GM23338 (cell line): ENCODE measurements at regions not wholly inside any gene's neighbourhood (a gene's known extent, or its start where the extent isn't known, plus 50 kb on each side); places are given as distances from the start of the nearest gene placed in this dataset.

Source experiments
- ATAC-seq: fragments of 200-7000 bp; cut with Tn5 transposase; 3 replicates; pipeline ENCODE4 v1.9.1; 2020
- DNase-seq: peaks from one replicate; pipeline ENCODE4 v3.0.0-alpha.2; 2015; ENCODE audit warnings: low spot score
- H2AFZ ChIP-seq: fragments of 200-600 bp; sonication (generic); 2 replicates; pipeline ENCODE4 v1.8.0; 2016; ENCODE audit warnings: antibody characterized with exemption, mild to moderate bottlenecking, moderate library complexity
- H3F3A ChIP-seq: fragments of 200-600 bp; sonication (generic); replicated peaks from 2 replicates; pipeline ENCODE4 v1.8.0; 2017; ENCODE audit warnings: antibody characterized with exemption, mixed run types, low read depth
- H3K27ac ChIP-seq: fragments of 200-600 bp; sonication (generic); 2 replicates; pipeline ENCODE4 v1.6.1; 2016; ENCODE audit warnings: low read depth
- H3K27me3 ChIP-seq: fragments of 200-600 bp; sonication (generic); 2 replicates; pipeline ENCODE4 v1.8.0; 2016; ENCODE audit warnings: mild to moderate bottlenecking, mixed run types, moderate library complexity; ENCODE audit not compliant: insufficient read depth
- H3K36me3 ChIP-seq: fragments of 200-600 bp; sonication (generic); 2 replicates; pipeline ENCODE4 v1.8.0; 2016; ENCODE audit warnings: mild to moderate bottlenecking; ENCODE audit not compliant: insufficient read depth
- H3K4me1 ChIP-seq: fragments of 200-600 bp; sonication (generic); 2 replicates; pipeline ENCODE4 v1.8.0; 2016; ENCODE audit warnings: mild to moderate bottlenecking, moderate library complexity; ENCODE audit not compliant: insufficient read depth
- H3K4me2 ChIP-seq: fragments of 200-600 bp; sonication (generic); 2 replicates; pipeline ENCODE4 v1.7.1; 2017; ENCODE audit warnings: mixed run types
- H3K4me3 ChIP-seq: fragments of 200-600 bp; sonication (generic); 2 replicates; pipeline ENCODE4 v1.6.1; 2016; ENCODE audit warnings: mixed run types
- H3K79me2 ChIP-seq: fragments of 200-600 bp; sonication (generic); replicated peaks from 2 replicates; pipeline ENCODE4 v1.8.0; 2017; ENCODE audit warnings: mild to moderate bottlenecking; ENCODE audit not compliant: insufficient read depth
- H3K9me2 ChIP-seq: fragments of 200-600 bp; sonication (generic); 2 replicates; pipeline ENCODE4 v1.8.0; 2017; ENCODE audit not compliant: insufficient read depth
- H4K20me1 ChIP-seq: fragments of 200-600 bp; sonication (generic); replicated peaks from 2 replicates; pipeline ENCODE4 v1.8.0; 2017; ENCODE audit warnings: mild to moderate bottlenecking; ENCODE audit not compliant: insufficient read depth
- H3K27ac Mint-ChIP-seq: 2 replicates; pipeline ENCODE4 v1.8.0; 2020; ENCODE audit warnings: inconsistent platforms, mild to moderate bottlenecking, moderate library complexity, mixed read lengths
- H3K27me3 Mint-ChIP-seq: 3 replicates; pipeline ENCODE4 v1.8.0; 2022; ENCODE audit warnings: low read depth, mild to moderate bottlenecking, moderate library complexity, mixed read lengths, inconsistent platforms; ENCODE audit not compliant: insufficient read depth, poor library complexity
- H3K36me3 Mint-ChIP-seq: 3 replicates; pipeline ENCODE4 v1.8.0; 2021; ENCODE audit warnings: low read depth, mild to moderate bottlenecking, inconsistent platforms, moderate library complexity, mixed read lengths
- H3K4me1 Mint-ChIP-seq: 3 replicates; pipeline ENCODE4 v1.8.0; 2020; ENCODE audit warnings: mild to moderate bottlenecking, inconsistent platforms, mixed read lengths
- H3K4me3 Mint-ChIP-seq: 3 replicates; pipeline ENCODE4 v1.8.0; 2021; ENCODE audit warnings: moderate library complexity, mild to moderate bottlenecking, inconsistent platforms, mixed read lengths
- H3K9me3 Mint-ChIP-seq: 3 replicates; pipeline ENCODE4 v1.8.0; 2020; ENCODE audit warnings: moderate library complexity, mild to moderate bottlenecking, inconsistent platforms, mixed read lengths
- CREB1 ChIP-seq: fragments of 250-450 bp; sonication (Bioruptor Pico); IDR thresholded peaks from 2 replicates; pipeline ENCODE4 v1.5.0; 2020; ENCODE audit warnings: low read depth, mild to moderate bottlenecking, moderate library complexity
- EZH2 ChIP-seq: fragments of 200-600 bp; sonication (generic); IDR thresholded peaks from one replicate; pipeline ENCODE4 v1.8.0; 2017; ENCODE audit warnings: antibody characterized with exemption, mild to moderate bottlenecking, low read depth; ENCODE audit not compliant: unreplicated experiment
- POLR2AphosphoS5 ChIP-seq: IDR thresholded peaks from 2 replicates; pipeline ENCODE4 v1.6.1; 2016; ENCODE audit warnings: antibody characterized with exemption, low read depth
- REST ChIP-seq: IDR thresholded peaks from one replicate; pipeline ENCODE4 v1.6.1; 2018; ENCODE audit warnings: antibody characterized with exemption; ENCODE audit not compliant: unreplicated experiment
- STAT1 ChIP-seq: IDR thresholded peaks from one replicate; pipeline ENCODE4 v1.6.1; 2016; ENCODE audit warnings: antibody characterized with exemption; ENCODE audit not compliant: unreplicated experiment
- ZNF331 ChIP-seq: fragments of 250-450 bp; sonication (Bioruptor Pico); IDR thresholded peaks from 2 replicates; pipeline ENCODE4 v1.5.0; 2020; ENCODE audit warnings: low read depth, mild to moderate bottlenecking, moderate library complexity
- TF ChIP-seq, protein P1 (sequence below): fragments of 250-450 bp; sonication (Bioruptor Pico); IDR thresholded peaks from 2 replicates; pipeline ENCODE4 v1.5.0; 2020; ENCODE audit warnings: mild to moderate bottlenecking, moderate library complexity
- TF ChIP-seq, protein P2 (sequence below), 2 experiments: fragments of 200-600 bp in 1 of 2; sonication (generic) in 1 of 2; conservative IDR thresholded peaks; 2 replicates each; pipeline versions ENCODE4 v1.5.1 to v1.6.1; 2016 to 2017; ENCODE audit warnings: antibody characterized with exemption in 2 of 2, low read depth in 2 of 2, mild to moderate bottlenecking in 2 of 2, moderate library complexity in 1 of 2

DNA sequence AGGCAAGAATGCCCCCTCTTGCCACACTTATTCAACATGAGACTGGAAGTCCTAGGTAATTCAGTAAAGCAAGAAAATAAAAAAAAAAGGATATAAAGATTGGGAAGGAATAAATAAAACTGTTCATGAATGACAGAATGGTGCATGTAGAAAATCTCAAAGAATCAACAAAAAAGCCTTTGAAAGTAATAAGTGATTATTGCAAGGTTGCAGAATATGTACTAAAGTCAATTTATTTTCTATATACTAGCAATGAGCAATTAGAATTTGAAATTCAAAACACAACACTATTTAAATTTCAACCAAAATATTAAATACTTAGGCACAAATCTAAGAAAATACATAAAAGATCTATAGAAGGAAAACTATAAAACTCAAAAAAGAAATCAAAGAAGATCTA is 58.6 kb downstream of the MAGEA10 start:
- Mint-ChIP-seq H3K36me3 (no peaks in the 10 kb centered on the region), H3K27ac (no peak overlapping the region), H3K4me3 (no peak overlapping the region), H3K4me1 (no peaks in the 10 kb centered on the region), H3K9me3 (no peaks in the 10 kb centered on the region), H3K27me3 (no peaks in the 10 kb centered on the region)
- Histone ChIP-seq H3K27me3 (no peaks in the 10 kb centered on the region), H3K36me3 (no peaks in the 10 kb centered on the region), H4K20me1 (no peaks in the 10 kb centered on the region), H3K27ac (no peak overlapping the region), H3K79me2 (no peaks in the 10 kb centered on the region), H3K9me2 (no peaks in the 10 kb centered on the region), H3K4me1 (no peaks in the 10 kb centered on the region), H3K4me3 (no peak overlapping the region), H3K4me2 (no peak overlapping the region), H3F3A (no peaks in the 10 kb centered on the region), H2AFZ (no peak overlapping the region)
- TF ChIP-seq CREB1 (CRISPR knock-in tag) (no peak), ZNF331 (CRISPR knock-in tag) (no peak), EZH2 (no peak), POLR2AphosphoS5 (no peak), STAT1 (no peak), REST (no peak)
- TF ChIP-seq, protein P1, sequence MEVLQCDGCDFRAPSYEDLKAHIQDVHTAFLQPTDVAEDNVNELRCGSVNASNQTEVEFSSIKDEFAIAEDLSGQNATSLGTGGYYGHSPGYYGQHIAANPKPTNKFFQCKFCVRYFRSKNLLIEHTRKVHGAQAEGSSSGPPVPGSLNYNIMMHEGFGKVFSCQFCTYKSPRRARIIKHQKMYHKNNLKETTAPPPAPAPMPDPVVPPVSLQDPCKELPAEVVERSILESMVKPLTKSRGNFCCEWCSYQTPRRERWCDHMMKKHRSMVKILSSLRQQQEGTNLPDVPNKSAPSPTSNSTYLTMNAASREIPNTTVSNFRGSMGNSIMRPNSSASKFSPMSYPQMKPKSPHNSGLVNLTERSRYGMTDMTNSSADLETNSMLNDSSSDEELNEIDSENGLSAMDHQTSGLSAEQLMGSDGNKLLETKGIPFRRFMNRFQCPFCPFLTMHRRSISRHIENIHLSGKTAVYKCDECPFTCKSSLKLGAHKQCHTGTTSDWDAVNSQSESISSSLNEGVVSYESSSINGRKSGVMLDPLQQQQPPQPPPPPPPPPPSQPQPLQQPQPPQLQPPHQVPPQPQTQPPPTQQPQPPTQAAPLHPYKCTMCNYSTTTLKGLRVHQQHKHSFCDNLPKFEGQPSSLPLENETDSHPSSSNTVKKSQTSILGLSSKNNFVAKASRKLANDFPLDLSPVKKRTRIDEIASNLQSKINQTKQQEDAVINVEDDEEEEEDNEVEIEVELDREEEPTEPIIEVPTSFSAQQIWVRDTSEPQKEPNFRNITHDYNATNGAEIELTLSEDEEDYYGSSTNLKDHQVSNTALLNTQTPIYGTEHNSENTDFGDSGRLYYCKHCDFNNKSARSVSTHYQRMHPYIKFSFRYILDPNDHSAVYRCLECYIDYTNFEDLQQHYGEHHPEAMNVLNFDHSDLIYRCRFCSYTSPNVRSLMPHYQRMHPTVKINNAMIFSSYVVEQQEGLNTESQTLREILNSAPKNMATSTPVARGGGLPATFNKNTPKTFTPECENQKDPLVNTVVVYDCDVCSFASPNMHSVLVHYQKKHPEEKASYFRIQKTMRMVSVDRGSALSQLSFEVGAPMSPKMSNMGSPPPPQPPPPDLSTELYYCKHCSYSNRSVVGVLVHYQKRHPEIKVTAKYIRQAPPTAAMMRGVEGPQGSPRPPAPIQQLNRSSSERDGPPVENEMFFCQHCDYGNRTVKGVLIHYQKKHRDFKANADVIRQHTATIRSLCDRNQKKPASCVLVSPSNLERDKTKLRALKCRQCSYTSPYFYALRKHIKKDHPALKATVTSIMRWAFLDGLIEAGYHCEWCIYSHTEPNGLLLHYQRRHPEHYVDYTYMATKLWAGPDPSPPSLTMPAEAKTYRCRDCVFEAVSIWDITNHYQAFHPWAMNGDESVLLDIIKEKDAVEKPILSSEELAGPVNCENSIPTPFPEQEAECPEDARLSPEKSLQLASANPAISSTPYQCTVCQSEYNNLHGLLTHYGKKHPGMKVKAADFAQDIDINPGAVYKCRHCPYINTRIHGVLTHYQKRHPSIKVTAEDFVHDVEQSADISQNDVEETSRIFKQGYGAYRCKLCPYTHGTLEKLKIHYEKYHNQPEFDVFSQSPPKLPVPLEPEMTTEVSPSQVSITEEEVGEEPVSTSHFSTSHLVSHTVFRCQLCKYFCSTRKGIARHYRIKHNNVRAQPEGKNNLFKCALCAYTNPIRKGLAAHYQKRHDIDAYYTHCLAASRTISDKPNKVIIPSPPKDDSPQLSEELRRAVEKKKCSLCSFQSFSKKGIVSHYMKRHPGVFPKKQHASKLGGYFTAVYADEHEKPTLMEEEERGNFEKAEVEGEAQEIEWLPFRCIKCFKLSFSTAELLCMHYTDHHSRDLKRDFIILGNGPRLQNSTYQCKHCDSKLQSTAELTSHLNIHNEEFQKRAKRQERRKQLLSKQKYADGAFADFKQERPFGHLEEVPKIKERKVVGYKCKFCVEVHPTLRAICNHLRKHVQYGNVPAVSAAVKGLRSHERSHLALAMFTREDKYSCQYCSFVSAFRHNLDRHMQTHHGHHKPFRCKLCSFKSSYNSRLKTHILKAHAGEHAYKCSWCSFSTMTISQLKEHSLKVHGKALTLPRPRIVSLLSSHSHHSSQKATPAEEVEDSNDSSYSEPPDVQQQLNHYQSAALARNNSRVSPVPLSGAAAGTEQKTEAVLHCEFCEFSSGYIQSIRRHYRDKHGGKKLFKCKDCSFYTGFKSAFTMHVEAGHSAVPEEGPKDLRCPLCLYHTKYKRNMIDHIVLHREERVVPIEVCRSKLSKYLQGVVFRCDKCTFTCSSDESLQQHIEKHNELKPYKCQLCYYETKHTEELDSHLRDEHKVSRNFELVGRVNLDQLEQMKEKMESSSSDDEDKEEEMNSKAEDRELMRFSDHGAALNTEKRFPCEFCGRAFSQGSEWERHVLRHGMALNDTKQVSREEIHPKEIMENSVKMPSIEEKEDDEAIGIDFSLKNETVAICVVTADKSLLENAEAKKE (CRISPR knock-in tag) = no peak
- TF ChIP-seq, protein P2, sequence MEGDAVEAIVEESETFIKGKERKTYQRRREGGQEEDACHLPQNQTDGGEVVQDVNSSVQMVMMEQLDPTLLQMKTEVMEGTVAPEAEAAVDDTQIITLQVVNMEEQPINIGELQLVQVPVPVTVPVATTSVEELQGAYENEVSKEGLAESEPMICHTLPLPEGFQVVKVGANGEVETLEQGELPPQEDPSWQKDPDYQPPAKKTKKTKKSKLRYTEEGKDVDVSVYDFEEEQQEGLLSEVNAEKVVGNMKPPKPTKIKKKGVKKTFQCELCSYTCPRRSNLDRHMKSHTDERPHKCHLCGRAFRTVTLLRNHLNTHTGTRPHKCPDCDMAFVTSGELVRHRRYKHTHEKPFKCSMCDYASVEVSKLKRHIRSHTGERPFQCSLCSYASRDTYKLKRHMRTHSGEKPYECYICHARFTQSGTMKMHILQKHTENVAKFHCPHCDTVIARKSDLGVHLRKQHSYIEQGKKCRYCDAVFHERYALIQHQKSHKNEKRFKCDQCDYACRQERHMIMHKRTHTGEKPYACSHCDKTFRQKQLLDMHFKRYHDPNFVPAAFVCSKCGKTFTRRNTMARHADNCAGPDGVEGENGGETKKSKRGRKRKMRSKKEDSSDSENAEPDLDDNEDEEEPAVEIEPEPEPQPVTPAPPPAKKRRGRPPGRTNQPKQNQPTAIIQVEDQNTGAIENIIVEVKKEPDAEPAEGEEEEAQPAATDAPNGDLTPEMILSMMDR (conservative IDR thresholded peaks at IDR 0.05; ENCODE audit: low read depth in 2 of 2) = no peak
- DNase-seq (no peak), ATAC-seq (no peak)
